Esophagus muscularis mucosa (tissue), 4 donors: ENCODE measurements at regions not wholly inside any gene's neighbourhood (a gene's known extent, or its start where the extent isn't known, plus 50 kb on each side); places are given as distances from the start of the nearest gene placed in this dataset.

Source experiments
- EP300 ChIP-seq: sonication (generic); formaldehyde crosslinking; IDR thresholded peaks from one replicate; pipeline ENCODE4 v1.6.1; 2017; ENCODE audit warnings: antibody characterized with exemption
- POLR2A ChIP-seq: fragments of 450-650 bp; IDR thresholded peaks from one replicate; pipeline ENCODE4 v1.6.1; 2017; ENCODE audit warnings: antibody characterized with exemption, moderate library complexity, mild to moderate bottlenecking, low read depth
- POLR2AphosphoS5 ChIP-seq, 2 donors: sonication (generic); formaldehyde crosslinking; IDR thresholded peaks; one replicate each; pipeline ENCODE4 v1.6.1; 2017; ENCODE audit warnings: antibody characterized with exemption in 2 of 2
- TF ChIP-seq, protein P1 (sequence below), 3 experiments: fragments of 200-600 bp in 2 of 3; fragments of 450-650 bp in 1 of 3; sonication (generic) in 2 of 3; IDR thresholded peaks; one replicate each; pipeline ENCODE4 v1.5.1; 2017 to 2019; ENCODE audit warnings: antibody characterized with exemption in 3 of 3, mild to moderate bottlenecking in 2 of 3, moderate library complexity in 1 of 3

DNA sequence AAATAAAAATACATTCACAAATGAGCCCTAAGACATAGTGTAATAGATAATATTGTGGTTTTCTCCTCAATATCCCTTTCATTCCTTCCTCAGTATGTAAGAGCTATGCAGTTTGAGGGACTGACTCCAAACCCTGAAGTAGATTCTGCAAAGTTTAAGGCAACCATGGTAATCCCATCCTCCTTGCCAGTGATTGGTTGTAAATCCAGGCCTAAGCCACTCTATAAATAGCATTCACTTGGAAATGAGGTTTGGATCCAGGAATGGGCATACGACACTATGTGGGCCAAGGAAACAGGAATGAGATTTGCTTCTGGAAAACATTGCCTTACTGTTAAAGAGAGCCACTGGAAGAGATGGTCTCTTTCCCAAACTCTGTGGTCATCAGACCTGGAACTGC, 468.7 kb upstream of the SOX5 start:
- TF ChIP-seq EP300 (no peak), POLR2A (no peak), POLR2AphosphoS5 (IDR thresholded peaks at IDR 0.05) (no peak)
- TF ChIP-seq, protein P1, sequence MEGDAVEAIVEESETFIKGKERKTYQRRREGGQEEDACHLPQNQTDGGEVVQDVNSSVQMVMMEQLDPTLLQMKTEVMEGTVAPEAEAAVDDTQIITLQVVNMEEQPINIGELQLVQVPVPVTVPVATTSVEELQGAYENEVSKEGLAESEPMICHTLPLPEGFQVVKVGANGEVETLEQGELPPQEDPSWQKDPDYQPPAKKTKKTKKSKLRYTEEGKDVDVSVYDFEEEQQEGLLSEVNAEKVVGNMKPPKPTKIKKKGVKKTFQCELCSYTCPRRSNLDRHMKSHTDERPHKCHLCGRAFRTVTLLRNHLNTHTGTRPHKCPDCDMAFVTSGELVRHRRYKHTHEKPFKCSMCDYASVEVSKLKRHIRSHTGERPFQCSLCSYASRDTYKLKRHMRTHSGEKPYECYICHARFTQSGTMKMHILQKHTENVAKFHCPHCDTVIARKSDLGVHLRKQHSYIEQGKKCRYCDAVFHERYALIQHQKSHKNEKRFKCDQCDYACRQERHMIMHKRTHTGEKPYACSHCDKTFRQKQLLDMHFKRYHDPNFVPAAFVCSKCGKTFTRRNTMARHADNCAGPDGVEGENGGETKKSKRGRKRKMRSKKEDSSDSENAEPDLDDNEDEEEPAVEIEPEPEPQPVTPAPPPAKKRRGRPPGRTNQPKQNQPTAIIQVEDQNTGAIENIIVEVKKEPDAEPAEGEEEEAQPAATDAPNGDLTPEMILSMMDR (IDR thresholded peaks at IDR 0.05) = no peak
